Spleen (tissue), 7 donors: ENCODE measurements at regions not wholly inside any gene's neighbourhood (a gene's known extent, or its start where the extent isn't known, plus 50 kb on each side); places are given as distances from the start of the nearest gene placed in this dataset.

Source experiments
- CTCF ChIP-seq, 11 experiments: fragments of 200-600 bp in 7 of 11; fragments of 450-650 bp in 4 of 11; sonication (generic) in 4 of 11; IDR thresholded peaks in 8 of 11; conservative IDR thresholded peaks in 3 of 11; 1 replicate in 7 of 11; 2 replicates in 4 of 11; pipeline versions ENCODE4 v1.4.0 to v1.8.0; 2016 to 2021; ENCODE audit warnings: antibody characterized with exemption in 11 of 11, inconsistent platforms in 4 of 11, mild to moderate bottlenecking in 1 of 11
- POLR2A ChIP-seq, 3 donors: fragments of 450-650 bp; IDR thresholded peaks; one replicate each; pipeline ENCODE4 v1.5.1; 2017; ENCODE audit warnings: antibody characterized with exemption in 3 of 3, mild to moderate bottlenecking in 1 of 3
- POLR2AphosphoS5 ChIP-seq, 3 donors: sonication (generic); formaldehyde crosslinking; IDR thresholded peaks; one replicate each; pipeline ENCODE4 v1.5.1; 2017; ENCODE audit warnings: antibody characterized with exemption in 3 of 3
- donor health status: DM: no; HTN: no; CAD: no; lungs with moderate emphysema.
- donor health status: DM: no; HTN: no; CAD: no.
- donor health status: DM: no; HTN: no; CAD: no.

- no peak for TF ChIP-seq CTCF (IDR thresholded peaks at IDR 0.05 in 8 of 11, conservative IDR thresholded peaks at IDR 0.05 in 3 of 11)
- TF ChIP-seq POLR2A (IDR thresholded peaks at IDR 0.05), result no peak
- TF ChIP-seq POLR2AphosphoS5 (IDR thresholded peaks at IDR 0.05), result no peak
Measured at GRCh38 chr1:4053160-4053748, 153.2 kb upstream of the C1orf174 start.
